Trophoblast cell (in vitro differentiated cells and primary cell): ENCODE measurements at regions not wholly inside any gene's neighbourhood (a gene's known extent, or its start where the extent isn't known, plus 50 kb on each side); places are given as distances from the start of the nearest gene placed in this dataset.
A peak's percentile ranks its signal among the peaks of the same experiment; 100 is the strongest.

ENCODE experiments used
- DNase-seq, 2 donors: peaks; one replicate each; pipeline ENCODE4 v3.0.0-alpha.2; 2016
- H2AFZ ChIP-seq: 2 replicates; pipeline ENCODE4 v1.6.1; 2013; ENCODE audit warnings: low read length, moderate library complexity, mild to moderate bottlenecking; ENCODE audit not compliant: insufficient read depth, poor library complexity
- H2AK5ac ChIP-seq: 2 replicates; pipeline ENCODE4 v1.6.1; 2013; ENCODE audit warnings: mild to moderate bottlenecking, low read length
- H2BK120ac ChIP-seq: 2 replicates; pipeline ENCODE4 v1.6.1; 2013; ENCODE audit warnings: low read length, mild to moderate bottlenecking, moderate library complexity; ENCODE audit not compliant: insufficient read depth, poor library complexity
- H2BK12ac ChIP-seq: 2 replicates; pipeline ENCODE4 v1.6.1; 2013; ENCODE audit warnings: mild to moderate bottlenecking, low read length, moderate library complexity
- H2BK5ac ChIP-seq: 2 replicates; pipeline ENCODE4 v1.6.1; 2013; ENCODE audit warnings: low read length, low read depth, moderate library complexity, mild to moderate bottlenecking; ENCODE audit not compliant: poor library complexity
- H3K14ac ChIP-seq: 2 replicates; pipeline ENCODE4 v1.6.1; 2013; ENCODE audit warnings: mild to moderate bottlenecking, low read length
- H3K18ac ChIP-seq: 2 replicates; pipeline ENCODE4 v1.6.1; 2013; ENCODE audit warnings: mild to moderate bottlenecking, low read length
- H3K23ac ChIP-seq: 2 replicates; pipeline ENCODE4 v1.6.1; 2013; ENCODE audit warnings: low read length
- H3K27ac ChIP-seq: 2 replicates; pipeline ENCODE4 v1.5.1; 2013; ENCODE audit warnings: low read depth, mild to moderate bottlenecking, inconsistent platforms, low read length, moderate library complexity
- H3K27me3 ChIP-seq: 2 replicates; pipeline ENCODE4 v1.6.1; 2013; ENCODE audit warnings: inconsistent platforms, mild to moderate bottlenecking, low read length, moderate library complexity; ENCODE audit not compliant: insufficient read depth
- H3K36me3 ChIP-seq, 2 experiments: 1 replicate in 1 of 2; 2 replicates in 1 of 2; pipeline ENCODE4 v1.6.1; 2013; ENCODE audit warnings: low read length in 2 of 2, mild to moderate bottlenecking in 2 of 2, moderate library complexity in 1 of 2; ENCODE audit not compliant: insufficient read depth in 2 of 2, control insufficient read depth in 1 of 2
- H3K4ac ChIP-seq: 2 replicates; pipeline ENCODE4 v1.6.1; 2013; ENCODE audit warnings: low read depth, mild to moderate bottlenecking, low read length, moderate library complexity
- H3K4me1 ChIP-seq, 2 experiments: 1 replicate in 1 of 2; 2 replicates in 1 of 2; pipeline ENCODE4 v1.6.1; 2013; ENCODE audit warnings: low read length in 2 of 2, mild to moderate bottlenecking in 2 of 2, moderate library complexity in 1 of 2; ENCODE audit not compliant: insufficient read depth in 2 of 2, control insufficient read depth in 1 of 2
- H3K4me2 ChIP-seq: 2 replicates; pipeline ENCODE4 v1.6.1; 2013; ENCODE audit warnings: inconsistent platforms, mild to moderate bottlenecking, low read length, moderate library complexity
- H3K4me3 ChIP-seq: 2 replicates; pipeline ENCODE4 v1.5.1; 2013; ENCODE audit warnings: mild to moderate bottlenecking, low read depth, low read length, inconsistent platforms
- H3K79me1 ChIP-seq: one replicate; pipeline ENCODE4 v1.6.1; 2013; ENCODE audit warnings: low read length
- H3K79me2 ChIP-seq: 2 replicates; pipeline ENCODE4 v1.6.1; 2013; ENCODE audit warnings: low read length, mild to moderate bottlenecking; ENCODE audit not compliant: control insufficient read depth, insufficient read depth, poor library complexity
- H3K9ac ChIP-seq: 2 replicates; pipeline ENCODE4 v1.6.1; 2013; ENCODE audit warnings: mild to moderate bottlenecking, low read length
- H3K9me3 ChIP-seq: 2 replicates; pipeline ENCODE4 v1.6.1; 2013; ENCODE audit warnings: low read depth, mild to moderate bottlenecking, control low read depth, inconsistent platforms, low read length; ENCODE audit not compliant: insufficient read depth
- H4K12ac ChIP-seq: 2 replicates; pipeline ENCODE4 v1.6.1; 2013; ENCODE audit warnings: low read depth, mild to moderate bottlenecking, low read length, moderate library complexity
- H4K8ac ChIP-seq: 2 replicates; pipeline ENCODE4 v1.6.1; 2013; ENCODE audit warnings: low read depth, mild to moderate bottlenecking, low read length, moderate library complexity
- H4K91ac ChIP-seq: one replicate; pipeline ENCODE4 v1.6.1; 2013; ENCODE audit warnings: low read depth, mild to moderate bottlenecking, low read length, moderate library complexity
- WGBS: extraction: QIAGEN DNeasy Blood & Tissue Kit; methylation state at CpG from one replicate; pipeline ENCODE4 v1.1.7; 2013; ENCODE audit warnings: missing lambda C conversion rate; ENCODE audit not compliant: insufficient read length, insufficient coverage; ENCODE audit errors: extremely low coverage; 5-methylcytosine and 5-hydroxymethylcytosine counted together

DNA sequence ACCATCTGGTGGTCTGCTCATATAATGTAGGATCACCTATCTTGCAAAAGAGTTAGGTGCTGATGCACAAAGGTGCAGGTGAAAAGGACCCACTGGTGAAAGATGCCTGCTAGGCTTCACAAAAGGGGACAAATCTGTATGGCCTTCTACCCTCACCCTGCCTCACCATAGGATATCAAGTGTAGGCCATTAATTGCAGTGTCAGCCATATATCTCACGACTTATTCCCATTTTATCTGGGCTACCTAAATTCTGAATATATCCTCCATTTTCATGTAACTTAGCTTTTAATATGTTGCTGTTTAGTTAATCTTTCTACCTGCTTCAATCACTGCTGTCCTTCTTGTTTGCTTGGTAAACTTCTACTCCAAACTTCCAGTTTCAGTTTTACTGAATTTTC is 84.2 kb upstream of the DPH5 start:
- DNase-seq, result no peak
- Histone ChIP-seq H2BK12ac (no peak overlapping the region), H3K4me1 (no peaks in the 10 kb centered on the region), H3K79me2 (no peaks in the 10 kb centered on the region), H2BK5ac (no peak overlapping the region), H3K14ac (no peak overlapping the region), H3K9ac (no peak overlapping the region), H2AFZ (no peak overlapping the region), H3K4me3 (no peak overlapping the region), H4K12ac (no peak overlapping the region), H3K27ac (no peak overlapping the region), H3K9me3 (no peaks in the 10 kb centered on the region), H2AK5ac (no peak overlapping the region), H3K4ac (no peak overlapping the region), H3K27me3 (no peaks in the 10 kb centered on the region), H3K79me1 (no peaks in the 10 kb centered on the region), H3K18ac (no peak overlapping the region), H2BK120ac (no peak overlapping the region), H3K36me3 (no peaks in the 10 kb centered on the region), H3K4me2 (no peak overlapping the region), H4K91ac (no peak overlapping the region), H3K23ac (no peak overlapping the region), H4K8ac (no peak overlapping the region)
- WGBS, result no CpG with 5 or more reads among the region's 1 CpG

GRCh38 chr1:101108111-101108500 is 82.5 kb upstream of the DPH5 start:
- WGBS, result no CpG with 5 or more reads among the region's 3 CpGs
- Histone ChIP-seq H3K18ac (no peak overlapping the region), H3K27ac (no peak overlapping the region), H3K14ac (no peak overlapping the region), H2BK5ac (no peak overlapping the region), H2BK12ac (no peak overlapping the region), H3K9me3 (no peaks in the 10 kb centered on the region), H4K8ac (no peak overlapping the region), H3K4ac (no peak overlapping the region), H4K12ac (no peak overlapping the region), H3K36me3 (no peaks in the 10 kb centered on the region), H2AK5ac (no peak overlapping the region), H3K4me3 (no peak overlapping the region), H3K27me3 (no peaks in the 10 kb centered on the region), H3K79me1 (no peaks in the 10 kb centered on the region), H3K23ac (no peak overlapping the region), H3K79me2 (no peaks in the 10 kb centered on the region), H3K9ac (no peak overlapping the region), H2AFZ (no peak overlapping the region), H3K4me1 (no peaks in the 10 kb centered on the region), H2BK120ac (no peak overlapping the region), H3K4me2 (no peak overlapping the region), H4K91ac (no peak overlapping the region)
- no peak for DNase-seq

DNA sequence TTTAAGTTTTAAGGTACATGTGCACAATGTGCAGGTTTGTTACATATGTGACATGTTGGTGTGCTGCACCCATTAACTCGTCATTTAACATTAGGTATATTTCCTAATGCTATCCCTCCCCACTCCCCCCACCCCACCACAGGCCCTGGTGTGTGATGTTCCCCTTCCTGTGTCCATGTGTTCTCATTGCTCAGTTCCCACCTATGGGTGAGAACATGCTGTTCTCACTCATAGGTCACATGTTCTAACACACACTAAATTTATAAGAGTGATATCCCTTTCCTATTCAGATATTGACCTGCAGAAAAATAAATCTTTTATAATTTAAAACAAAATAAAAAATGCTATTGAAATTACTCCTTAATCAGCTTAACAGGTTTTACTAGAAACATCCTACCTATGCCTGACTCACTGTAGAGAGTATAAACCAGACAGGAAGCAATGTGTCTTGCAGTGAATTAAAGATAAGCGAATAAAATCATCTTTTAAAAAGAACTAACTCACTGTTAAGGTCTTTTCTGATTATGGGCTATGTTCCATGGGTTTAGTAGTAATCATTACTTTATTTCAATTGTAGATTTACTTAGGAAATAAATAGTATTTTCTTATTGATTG is 82.0 kb upstream of the DPH5 start:
- no peak overlapping the region for H4K91ac ChIP-seq
- no CpG with 5 or more reads among the region's 2 CpGs for WGBS
- H3K23ac ChIP-seq, result no peak overlapping the region
- H3K79me2 ChIP-seq, result no peaks in the 10 kb centered on the region
- H4K12ac ChIP-seq, result no peak overlapping the region
- DNase-seq, result no peak
- H3K4me1 ChIP-seq, result no peaks in the 10 kb centered on the region
- no peak overlapping the region for H3K4me2 ChIP-seq
- no peaks in the 10 kb centered on the region for H3K79me1 ChIP-seq
- no peak overlapping the region for H2BK120ac ChIP-seq
- H3K18ac ChIP-seq, result no peak overlapping the region
- H2BK5ac ChIP-seq, result no peak overlapping the region
- no peak overlapping the region for H2AK5ac ChIP-seq
- H3K9me3 ChIP-seq, result no peaks in the 10 kb centered on the region
- H3K14ac ChIP-seq, result no peak overlapping the region
- H2AFZ ChIP-seq, result no peak overlapping the region
- no peak overlapping the region for H3K4me3 ChIP-seq
- H3K4ac ChIP-seq, result no peak overlapping the region
- H2BK12ac ChIP-seq, result no peak overlapping the region
- H4K8ac ChIP-seq, result no peak overlapping the region
- no peaks in the 10 kb centered on the region for H3K36me3 ChIP-seq
- H3K27me3 ChIP-seq, result no peaks in the 10 kb centered on the region
- no peak overlapping the region for H3K27ac ChIP-seq
- no peak overlapping the region for H3K9ac ChIP-seq

- DNase-seq, result peak in 1 of 2 donors; percentile 17
- no peak overlapping the region for H3K14ac ChIP-seq
- no peak overlapping the region for H3K4me2 ChIP-seq
- no peak overlapping the region for H3K9ac ChIP-seq
- H3K27ac ChIP-seq, result no peak overlapping the region
- H3K9me3 ChIP-seq, result no peaks in the 10 kb centered on the region
- H3K79me1 ChIP-seq, result no peaks in the 10 kb centered on the region
- H4K8ac ChIP-seq, result no peak overlapping the region
- H2AFZ ChIP-seq, result no peak overlapping the region
- no CpG with 5 or more reads among the region's 2 CpGs for WGBS
- no peak overlapping the region for H2AK5ac ChIP-seq
- no peak overlapping the region for H4K91ac ChIP-seq
- no peak overlapping the region for H3K18ac ChIP-seq
- no peak overlapping the region for H3K4me3 ChIP-seq
- H2BK120ac ChIP-seq, result no peak overlapping the region
- no peak overlapping the region for H3K23ac ChIP-seq
- H3K79me2 ChIP-seq, result no peaks in the 10 kb centered on the region
- H3K27me3 ChIP-seq, result no peaks in the 10 kb centered on the region
- no peak overlapping the region for H2BK5ac ChIP-seq
- H4K12ac ChIP-seq, result no peak overlapping the region
- no peak overlapping the region for H3K4ac ChIP-seq
- no peaks in the 10 kb centered on the region for H3K4me1 ChIP-seq
- no peak overlapping the region for H2BK12ac ChIP-seq
- H3K36me3 ChIP-seq, result no peaks in the 10 kb centered on the region
Observed at GRCh38 chr1:101105877-101106276, 80.3 kb upstream of the DPH5 start.
